Activated naive CD8-positive, alpha-beta T cell treated with anti-CD3 and anti-CD28 coated beads, Interleukin-2, amount 50 U/mL, for 24 hours (primary cell): ENCODE measurements at regions not wholly inside any gene's neighbourhood (a gene's known extent, or its start where the extent isn't known, plus 50 kb on each side); places are given as distances from the start of the nearest gene placed in this dataset.

Experiments used
- ATAC-seq: fragments of 150-1000 bp; cut with Tn5 transposase; one replicate; pipeline ENCODE4 v1.10.0; 2021
- DNase-seq: peaks from one replicate; pipeline ENCODE4 v3.0.0; 2021
- H3K27ac Mint-ChIP-seq: one replicate; pipeline ENCODE4 v1.8.0; 2021; ENCODE audit warnings: mild to moderate bottlenecking, mixed read lengths
- H3K27me3 Mint-ChIP-seq: one replicate; pipeline ENCODE4 v1.8.0; 2021; ENCODE audit warnings: mixed read lengths
- H3K36me3 Mint-ChIP-seq: one replicate; pipeline ENCODE4 v1.8.0; 2021; ENCODE audit warnings: low read depth, mixed read lengths
- H3K4me1 Mint-ChIP-seq: one replicate; pipeline ENCODE4 v1.8.0; 2021; ENCODE audit warnings: mixed read lengths
- H3K4me3 Mint-ChIP-seq: one replicate; pipeline ENCODE4 v1.8.0; 2021; ENCODE audit warnings: mild to moderate bottlenecking, moderate library complexity, mixed read lengths
- H3K9me3 Mint-ChIP-seq: one replicate; pipeline ENCODE4 v1.8.0; 2021; ENCODE audit warnings: mixed read lengths

GRCh38 chr16:49930841-49931240 is 74.9 kb upstream of the ZNF423 start:
- no peaks in the 10 kb centered on the region for H3K36me3 Mint-ChIP-seq
- ATAC-seq: no peak
- DNase-seq: no peak
- no peak overlapping the region for H3K27ac Mint-ChIP-seq
- H3K4me3 Mint-ChIP-seq: no peak overlapping the region
- no peaks in the 10 kb centered on the region for H3K9me3 Mint-ChIP-seq
- H3K27me3 Mint-ChIP-seq: peaks cover 7% of the 10 kb centered on the region
- no peaks in the 10 kb centered on the region for H3K4me1 Mint-ChIP-seq

GRCh38 chr16:49931266-49931665 is 75.4 kb upstream of the ZNF423 start:
- ATAC-seq: no peak
- no peak for DNase-seq
- no peaks in the 10 kb centered on the region for H3K4me1 Mint-ChIP-seq

GRCh38 chr16:49931916-49932315 is 76.0 kb upstream of the ZNF423 start:
- H3K27me3 Mint-ChIP-seq: peaks cover 7% of the 10 kb centered on the region
- DNase-seq (no peak), ATAC-seq (no peak)
- no peaks in the 10 kb centered on the region for H3K4me1 Mint-ChIP-seq
- H3K27ac Mint-ChIP-seq: no peak overlapping the region
- H3K36me3 Mint-ChIP-seq: no peaks in the 10 kb centered on the region
- H3K9me3 Mint-ChIP-seq: no peaks in the 10 kb centered on the region
- H3K4me3 Mint-ChIP-seq: no peak overlapping the region

More at GRCh38 chr16:49931266-49931665, 75.4 kb upstream of the ZNF423 start:
- Mint-ChIP-seq H3K4me3 (no peak overlapping the region), H3K9me3 (no peaks in the 10 kb centered on the region), H3K27me3 (peaks cover 7% of the 10 kb centered on the region), H3K27ac (no peak overlapping the region), H3K36me3 (no peaks in the 10 kb centered on the region)

- Mint-ChIP-seq H3K36me3 (no peaks in the 10 kb centered on the region), H3K9me3 (no peaks in the 10 kb centered on the region)
- ATAC-seq: no peak
Observed at GRCh38 chr16:49932434-49932833, 76.5 kb upstream of the ZNF423 start.

GRCh38 chr16:49932946-49933345 is 77.0 kb upstream of the ZNF423 start:
- no peak overlapping the region for H3K27ac Mint-ChIP-seq
- H3K36me3 Mint-ChIP-seq: no peaks in the 10 kb centered on the region
- H3K4me3 Mint-ChIP-seq: no peak overlapping the region
- peaks cover under 1% of the 10 kb centered on the region for H3K9me3 Mint-ChIP-seq
- ATAC-seq (no peak), DNase-seq (no peak)
- peaks cover 7% of the 10 kb centered on the region for H3K27me3 Mint-ChIP-seq
- H3K4me1 Mint-ChIP-seq: no peaks in the 10 kb centered on the region

More at GRCh38 chr16:49932434-49932833, 76.5 kb upstream of the ZNF423 start:
- Mint-ChIP-seq H3K27me3 (peaks cover 7% of the 10 kb centered on the region), H3K4me1 (no peaks in the 10 kb centered on the region), H3K4me3 (no peak overlapping the region), H3K27ac (no peak overlapping the region)
- no peak for DNase-seq

GRCh38 chr16:49936791-49937190 is 80.9 kb upstream of the ZNF423 start:
- Mint-ChIP-seq H3K9me3 (peaks cover 4% of the 10 kb centered on the region), H3K36me3 (no peaks in the 10 kb centered on the region), H3K27me3 (peaks cover 10% of the 10 kb centered on the region), H3K27ac (no peak overlapping the region), H3K4me1 (no peaks in the 10 kb centered on the region), H3K4me3 (no peak overlapping the region)
- DNase-seq: no peak
- no peak for ATAC-seq

- Mint-ChIP-seq H3K36me3 (no peaks in the 10 kb centered on the region), H3K27ac (no peak overlapping the region), H3K4me3 (no peak overlapping the region), H3K9me3 (peaks cover 4% of the 10 kb centered on the region), H3K27me3 (peaks cover 10% of the 10 kb centered on the region), H3K4me1 (no peaks in the 10 kb centered on the region)
- no peak for DNase-seq
- ATAC-seq: no peak
Observed at GRCh38 chr16:49937886-49938285, 82.0 kb upstream of the ZNF423 start.

- no peaks in the 10 kb centered on the region for H3K36me3 Mint-ChIP-seq
- no peak overlapping the region for H3K27ac Mint-ChIP-seq
- H3K4me1 Mint-ChIP-seq: no peaks in the 10 kb centered on the region
- peaks cover 9% of the 10 kb centered on the region for H3K27me3 Mint-ChIP-seq
- no peak for ATAC-seq
- DNase-seq: no peak
- H3K9me3 Mint-ChIP-seq: peaks cover 4% of the 10 kb centered on the region
- H3K4me3 Mint-ChIP-seq: no peak overlapping the region
Observed at GRCh38 chr16:49939495-49939894, 83.6 kb upstream of the ZNF423 start.

GRCh38 chr16:49940464-49941224 is 84.4 kb upstream of the CNEP1R1 start:
- no peaks in the 10 kb centered on the region for H3K4me1 Mint-ChIP-seq
- H3K27me3 Mint-ChIP-seq: peaks cover 10% of the 10 kb centered on the region
- no peak overlapping the region for H3K27ac Mint-ChIP-seq
- no peaks in the 10 kb centered on the region for H3K36me3 Mint-ChIP-seq
- ATAC-seq (no peak), DNase-seq (no peak)
- peaks cover 4% of the 10 kb centered on the region for H3K9me3 Mint-ChIP-seq
- H3K4me3 Mint-ChIP-seq: no peak overlapping the region

- DNase-seq: no peak
- Mint-ChIP-seq H3K27me3 (peaks cover 11% of the 10 kb centered on the region), H3K9me3 (no peaks in the 10 kb centered on the region), H3K36me3 (no peaks in the 10 kb centered on the region), H3K27ac (no peak overlapping the region), H3K4me1 (no peaks in the 10 kb centered on the region), H3K4me3 (no peak overlapping the region)
- no peak for ATAC-seq
Observed at GRCh38 chr16:49944221-49944620, 80.8 kb upstream of the CNEP1R1 start.

- ATAC-seq: no peak
- H3K9me3 Mint-ChIP-seq: no peaks in the 10 kb centered on the region
- H3K27ac Mint-ChIP-seq: no peak overlapping the region
- H3K27me3 Mint-ChIP-seq: peaks cover 8% of the 10 kb centered on the region
- H3K36me3 Mint-ChIP-seq: no peaks in the 10 kb centered on the region
- no peak for DNase-seq
- H3K4me3 Mint-ChIP-seq: no peak overlapping the region
- H3K4me1 Mint-ChIP-seq: no peaks in the 10 kb centered on the region
Observed at GRCh38 chr16:49947907-49948678, 76.9 kb upstream of the CNEP1R1 start.

- DNase-seq: no peak
- Mint-ChIP-seq H3K4me3 (no peak overlapping the region), H3K4me1 (no peaks in the 10 kb centered on the region)
Observed at GRCh38 chr16:49951574-49952195, 73.3 kb upstream of the CNEP1R1 start.

GRCh38 chr16:49952386-49952785 is 72.6 kb upstream of the CNEP1R1 start:
- H3K4me1 Mint-ChIP-seq: no peaks in the 10 kb centered on the region
- DNase-seq (no peak), ATAC-seq (no peak)
- H3K36me3 Mint-ChIP-seq: no peaks in the 10 kb centered on the region
- no peak overlapping the region for H3K27ac Mint-ChIP-seq
- H3K4me3 Mint-ChIP-seq: no peak overlapping the region
- peaks cover 8% of the 10 kb centered on the region for H3K27me3 Mint-ChIP-seq
- no peaks in the 10 kb centered on the region for H3K9me3 Mint-ChIP-seq

More at GRCh38 chr16:49951574-49952195, 73.3 kb upstream of the CNEP1R1 start:
- no peak for ATAC-seq
- Mint-ChIP-seq H3K27ac (no peak overlapping the region), H3K36me3 (no peaks in the 10 kb centered on the region), H3K9me3 (no peaks in the 10 kb centered on the region), H3K27me3 (peaks cover 7% of the 10 kb centered on the region)

- H3K27me3 Mint-ChIP-seq: peaks cover 8% of the 10 kb centered on the region
- H3K9me3 Mint-ChIP-seq: no peaks in the 10 kb centered on the region
- H3K27ac Mint-ChIP-seq: no peak overlapping the region
- H3K36me3 Mint-ChIP-seq: no peaks in the 10 kb centered on the region
- no peak for DNase-seq
- H3K4me1 Mint-ChIP-seq: no peaks in the 10 kb centered on the region
- no peak for ATAC-seq
- H3K4me3 Mint-ChIP-seq: no peak overlapping the region
Observed at GRCh38 chr16:49953090-49953489, 71.9 kb upstream of the CNEP1R1 start.

- no peak for ATAC-seq
- no peak for DNase-seq
- H3K4me3 Mint-ChIP-seq: no peak overlapping the region
- no peaks in the 10 kb centered on the region for H3K36me3 Mint-ChIP-seq
- H3K4me1 Mint-ChIP-seq: no peaks in the 10 kb centered on the region
- peaks cover 5% of the 10 kb centered on the region for H3K27me3 Mint-ChIP-seq
- no peaks in the 10 kb centered on the region for H3K9me3 Mint-ChIP-seq
- H3K27ac Mint-ChIP-seq: no peak overlapping the region
Observed at GRCh38 chr16:49955858-49956257, 69.2 kb upstream of the CNEP1R1 start.
